ENCODE measurements at regions not wholly inside any gene's neighbourhood (a gene's known extent, or its start where the extent isn't known, plus 50 kb on each side); places are given as distances from the start of the nearest gene placed in this dataset.
"Not testable (repeated sequence)": the region's sequence is repeated elsewhere in the genome, so short reads cannot be mapped to it uniquely, and the experiment has no call there.

DNA sequence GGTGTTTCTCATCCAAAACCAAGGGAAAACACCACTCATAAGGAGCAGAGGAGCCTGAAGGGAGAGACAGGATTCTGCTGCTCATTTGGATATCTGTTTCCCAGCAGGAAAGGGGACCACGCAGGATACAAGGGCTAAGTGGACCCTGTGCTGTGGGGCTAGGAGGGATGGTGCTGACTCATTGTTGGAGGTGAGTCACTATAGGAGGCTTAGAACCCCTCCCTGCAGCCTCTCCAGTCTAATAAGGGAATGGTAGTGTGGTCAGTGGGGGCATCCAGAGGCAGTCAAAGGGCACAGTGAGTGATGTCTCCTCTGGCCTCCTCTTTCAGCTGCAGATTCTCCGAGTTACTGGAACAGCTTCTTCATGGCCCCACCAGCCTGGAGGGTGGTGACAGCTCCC lies 442.3 kb downstream of the TUBA3C start:
- Mint-ChIP-seq H3K36me3 (ENCODE audit: insufficient read depth in 1 of 3, low read depth in 3 of 3) (peaks cover 3 to 16% (median 7%) of the 10 kb centered on the region in 3 experiments; a peak in 6 of 7 replicates), H3K27me3 (ENCODE audit: low read depth) (peaks cover 7% of the 10 kb centered on the region), H3K9me3 (peaks cover 84 to 92% of the 10 kb centered on the region in 2 experiments), H3K4me1 (no peaks in the 10 kb centered on the region), H3K4me3 (no peak overlapping the region), H3K27ac (no peak overlapping the region)
- no peak for DNase-seq
- no peaks in the 10 kb centered on the region for H3K79me1 ChIP-seq (ENCODE audit: insufficient read depth, low read depth, low read length, poor library complexity, severe bottlenecking)
- H3K9me3 ChIP-seq (ENCODE audit: control insufficient read depth, low read depth, low read length) = peaks cover 55% of the 10 kb centered on the region
- TF ChIP-seq CTCF (conservative IDR thresholded peaks at IDR 0.05) = no peak
- no peaks in the 10 kb centered on the region for H3K79me2 ChIP-seq (ENCODE audit: insufficient read depth, low read length)
- no peak overlapping the region for H3K27ac ChIP-seq (ENCODE audit: insufficient read length, low read depth, low read length)
- no peak overlapping the region for H3K4ac ChIP-seq (ENCODE audit: low read depth, low read length)
- H2BK20ac ChIP-seq (ENCODE audit: low read depth, low read length, poor library complexity, severe bottlenecking) = no peak overlapping the region
- no peak overlapping the region for H3T11ph ChIP-seq (ENCODE audit: low read length)
- no peak overlapping the region for H2AK5ac ChIP-seq (ENCODE audit: insufficient read length, low read length)
- H3K23ac ChIP-seq (ENCODE audit: insufficient read length, low read depth, low read length) = no peak overlapping the region
- H2BK12ac ChIP-seq (ENCODE audit: insufficient read length, low read depth, low read length) = no peak overlapping the region
- H3K18ac ChIP-seq (ENCODE audit: insufficient read length, low read depth, low read length) = no peak overlapping the region
- H2AFZ ChIP-seq (ENCODE audit: low read length) = no peak overlapping the region
- no peaks in the 10 kb centered on the region for H3K4me1 ChIP-seq (ENCODE audit: insufficient read depth, low read length)
- H2BK5ac ChIP-seq (ENCODE audit: insufficient read length, low read length) = no peak overlapping the region
- H3K27me3 ChIP-seq (ENCODE audit: insufficient read depth, low read length) = no peaks in the 10 kb centered on the region
- H3K23me2 ChIP-seq (ENCODE audit: insufficient read length, low read depth, low read length, poor library complexity, severe bottlenecking) = no peaks in the 10 kb centered on the region
- no peak overlapping the region for H4K8ac ChIP-seq (replicated peaks; ENCODE audit: insufficient read length, low read depth, low read length)
- no peak overlapping the region for H3K14ac ChIP-seq (ENCODE audit: insufficient read depth, low read length)
- H4K20me1 ChIP-seq (ENCODE audit: control insufficient read depth, insufficient read depth, insufficient read length) = no peaks in the 10 kb centered on the region
- no peak overlapping the region for H4K5ac ChIP-seq (ENCODE audit: insufficient read length, low read depth, low read length)
- no peak overlapping the region for H3K56ac ChIP-seq (ENCODE audit: insufficient read length, low read depth, low read length)
- no peak overlapping the region for H2BK120ac ChIP-seq (ENCODE audit: low read depth, low read length, poor library complexity, severe bottlenecking)
- WGBS (ENCODE audit: extremely low coverage, insufficient read length, low lambda C conversion rate) = no CpG with 5 or more reads among the region's 2 CpGs
- no peak overlapping the region for H3K4me2 ChIP-seq (ENCODE audit: insufficient read depth, insufficient read length, low read length)
- no peak overlapping the region for H4K91ac ChIP-seq (ENCODE audit: insufficient read length, low read depth, low read length)
- H3K9ac ChIP-seq (ENCODE audit: extremely low read depth, insufficient read length, low read length) = no peak overlapping the region
- H2BK15ac ChIP-seq (ENCODE audit: low read depth, low read length) = no peak overlapping the region

GRCh38 chr13:18738086-18738485 lies 443.5 kb downstream of the TUBA3C start:
- not testable (repeated sequence) for H3K4me3 Mint-ChIP-seq; H2BK20ac ChIP-seq (ENCODE audit: low read depth, low read length, poor library complexity, severe bottlenecking)
- no CpG with 5 or more reads among the region's 4 CpGs for WGBS (ENCODE audit: extremely low coverage, insufficient read length, low lambda C conversion rate)

More at GRCh38 chr13:18738086-18738485, 443.5 kb downstream of the TUBA3C start:
- not testable (repeated sequence) for H3K18ac ChIP-seq (ENCODE audit: insufficient read length, low read depth, low read length); H2BK12ac ChIP-seq (ENCODE audit: insufficient read length, low read depth, low read length); H3K4me2 ChIP-seq (ENCODE audit: insufficient read depth, insufficient read length, low read length); H2BK15ac ChIP-seq (ENCODE audit: low read depth, low read length); H3K23me2 ChIP-seq (ENCODE audit: insufficient read length, low read depth, low read length, poor library complexity, severe bottlenecking); H3K23ac ChIP-seq (ENCODE audit: insufficient read length, low read depth, low read length); H4K20me1 ChIP-seq (ENCODE audit: control insufficient read depth, insufficient read depth, insufficient read length); H3K4me1 Mint-ChIP-seq; H3K27ac Mint-ChIP-seq; H3K4me1 ChIP-seq (ENCODE audit: insufficient read depth, low read length); H4K91ac ChIP-seq (ENCODE audit: insufficient read length, low read depth, low read length); H2AFZ ChIP-seq (ENCODE audit: low read length); H3K27me3 Mint-ChIP-seq (ENCODE audit: low read depth); H3K79me2 ChIP-seq (ENCODE audit: insufficient read depth, low read length); H2BK120ac ChIP-seq (ENCODE audit: low read depth, low read length, poor library complexity, severe bottlenecking); H4K5ac ChIP-seq (ENCODE audit: insufficient read length, low read depth, low read length); H2AK5ac ChIP-seq (ENCODE audit: insufficient read length, low read length); H3K4ac ChIP-seq (ENCODE audit: low read depth, low read length); H3K14ac ChIP-seq (ENCODE audit: insufficient read depth, low read length); H3K27ac ChIP-seq (ENCODE audit: insufficient read length, low read depth, low read length); H3K56ac ChIP-seq (ENCODE audit: insufficient read length, low read depth, low read length); H4K8ac ChIP-seq (replicated peaks; ENCODE audit: insufficient read length, low read depth, low read length); H3T11ph ChIP-seq (ENCODE audit: low read length); H3K27me3 ChIP-seq (ENCODE audit: insufficient read depth, low read length); DNase-seq; H3K9ac ChIP-seq (ENCODE audit: extremely low read depth, insufficient read length, low read length); H3K79me1 ChIP-seq (ENCODE audit: insufficient read depth, low read depth, low read length, poor library complexity, severe bottlenecking); H2BK5ac ChIP-seq (ENCODE audit: insufficient read length, low read length)
- peaks cover 43% of the 10 kb centered on the region for H3K9me3 ChIP-seq (ENCODE audit: control insufficient read depth, low read depth, low read length)
- Mint-ChIP-seq H3K9me3 (peaks cover 83 to 90% of the 10 kb centered on the region in 2 experiments), H3K36me3 (ENCODE audit: insufficient read depth in 1 of 3, low read depth in 3 of 3) (peaks cover 3 to 15% (median 7%) of the 10 kb centered on the region in 3 experiments; a peak in 6 of 7 replicates)
